Bronchial epithelial cell (primary cell): ENCODE measurements at regions not wholly inside any gene's neighbourhood (a gene's known extent, or its start where the extent isn't known, plus 50 kb on each side); places are given as distances from the start of the nearest gene placed in this dataset.
"Not testable (repeated sequence)": the region's sequence is repeated elsewhere in the genome, so short reads cannot be mapped to it uniquely, and the experiment has no call there.

ENCODE experiments used
- DNase-seq: peaks from one replicate; pipeline ENCODE4 v3.0.0-alpha.2; 2010; ENCODE audit warnings: low read depth
- FAIRE-seq: peaks from 2 replicates; lab custom pipeline; 2011; peaks lifted over from hg19 to GRCh38; lab: Jason Lieb, UNC
- H3K27me3 ChIP-seq: 2 replicates; pipeline ENCODE4 v1.5.1; 2011; ENCODE audit warnings: low read length; ENCODE audit not compliant: control insufficient read depth, insufficient read depth
- H3K36me3 ChIP-seq: 2 replicates; pipeline ENCODE4 v1.5.1; 2011; ENCODE audit warnings: low read length; ENCODE audit not compliant: control insufficient read depth, insufficient read depth
- H3K4me3 ChIP-seq: 2 replicates; pipeline ENCODE4 v1.5.1; 2011; ENCODE audit warnings: mild to moderate bottlenecking, low read depth, low read length, control low read depth
- TF ChIP-seq, protein P1 (sequence below): IDR thresholded peaks from 2 replicates; pipeline ENCODE4 v1.5.1; 2011; ENCODE audit warnings: mild to moderate bottlenecking, moderate library complexity, low read length, control low read depth, inconsistent platforms; ENCODE audit not compliant: insufficient read depth, severe bottlenecking

DNA sequence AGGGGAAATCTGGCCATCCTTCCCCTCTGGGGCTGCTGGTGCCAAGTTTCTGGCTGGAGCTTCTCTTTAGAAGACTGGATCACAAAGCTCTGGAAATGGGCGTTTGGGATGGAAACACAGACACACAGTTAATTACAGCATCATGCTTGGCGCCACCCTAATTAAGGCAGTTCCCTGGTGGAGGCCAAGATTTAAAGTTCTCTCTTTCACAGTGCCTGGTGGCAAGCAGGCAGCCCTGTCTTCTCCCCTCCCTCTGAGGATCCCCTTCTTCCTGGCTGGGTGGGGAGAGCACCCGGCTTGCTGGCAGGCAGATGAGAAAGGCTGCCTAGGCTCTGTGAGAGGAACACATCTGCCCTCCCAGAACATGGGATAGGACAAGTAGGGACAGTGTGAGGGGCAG, 59.0 kb upstream of the NKD1 start:
- no peak for DNase-seq
- H3K27me3 ChIP-seq: no peaks in the 10 kb centered on the region
- H3K36me3 ChIP-seq: no peaks in the 10 kb centered on the region
- no peak for FAIRE-seq
- no peak overlapping the region for H3K4me3 ChIP-seq
- TF ChIP-seq, protein P1, sequence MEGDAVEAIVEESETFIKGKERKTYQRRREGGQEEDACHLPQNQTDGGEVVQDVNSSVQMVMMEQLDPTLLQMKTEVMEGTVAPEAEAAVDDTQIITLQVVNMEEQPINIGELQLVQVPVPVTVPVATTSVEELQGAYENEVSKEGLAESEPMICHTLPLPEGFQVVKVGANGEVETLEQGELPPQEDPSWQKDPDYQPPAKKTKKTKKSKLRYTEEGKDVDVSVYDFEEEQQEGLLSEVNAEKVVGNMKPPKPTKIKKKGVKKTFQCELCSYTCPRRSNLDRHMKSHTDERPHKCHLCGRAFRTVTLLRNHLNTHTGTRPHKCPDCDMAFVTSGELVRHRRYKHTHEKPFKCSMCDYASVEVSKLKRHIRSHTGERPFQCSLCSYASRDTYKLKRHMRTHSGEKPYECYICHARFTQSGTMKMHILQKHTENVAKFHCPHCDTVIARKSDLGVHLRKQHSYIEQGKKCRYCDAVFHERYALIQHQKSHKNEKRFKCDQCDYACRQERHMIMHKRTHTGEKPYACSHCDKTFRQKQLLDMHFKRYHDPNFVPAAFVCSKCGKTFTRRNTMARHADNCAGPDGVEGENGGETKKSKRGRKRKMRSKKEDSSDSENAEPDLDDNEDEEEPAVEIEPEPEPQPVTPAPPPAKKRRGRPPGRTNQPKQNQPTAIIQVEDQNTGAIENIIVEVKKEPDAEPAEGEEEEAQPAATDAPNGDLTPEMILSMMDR: no peak

- Histone ChIP-seq H3K27me3 (no peaks in the 10 kb centered on the region), H3K4me3 (no peak overlapping the region), H3K36me3 (no peaks in the 10 kb centered on the region)
- DNase-seq (no peak), FAIRE-seq (no peak)
- TF ChIP-seq, protein P1: no peak
Observed at GRCh38 chr16:50487528-50487927, 60.7 kb upstream of the NKD1 start.

DNA sequence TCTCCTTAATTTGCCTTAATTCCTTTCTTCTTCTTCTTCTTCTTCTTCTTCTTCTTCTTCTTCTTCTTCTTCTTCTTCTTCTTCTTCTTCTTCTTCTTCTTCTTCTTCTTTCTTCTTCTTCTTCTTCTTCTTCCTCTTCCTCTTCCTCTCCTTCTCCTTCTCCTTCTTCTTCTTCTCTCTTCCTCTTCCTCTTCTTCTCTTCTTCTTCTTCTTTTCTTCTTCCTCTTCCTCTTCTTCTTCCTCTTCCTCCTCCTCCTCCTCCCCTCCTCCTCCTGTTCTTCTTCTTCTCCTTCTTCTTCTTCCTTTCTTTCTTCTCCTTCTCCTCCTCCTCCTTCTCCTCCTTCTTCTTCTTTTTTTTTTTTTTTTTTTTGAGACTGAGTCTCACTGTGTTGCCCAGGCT, 62.0 kb upstream of the NKD1 start:
- not testable (repeated sequence) for FAIRE-seq, DNase-seq, H3K36me3 ChIP-seq, H3K4me3 ChIP-seq, H3K27me3 ChIP-seq

- no peaks in the 10 kb centered on the region for H3K27me3 ChIP-seq
- H3K4me3 ChIP-seq: no peak overlapping the region
- DNase-seq: no peak
- H3K36me3 ChIP-seq: no peaks in the 10 kb centered on the region
- no peak for FAIRE-seq
- TF ChIP-seq, protein P1: no peak
Observed at GRCh38 chr16:50485232-50485631, 63.0 kb upstream of the NKD1 start.

GRCh38 chr16:50482271-50482670, 65.9 kb upstream of the NKD1 start:
- Histone ChIP-seq H3K36me3 (no peaks in the 10 kb centered on the region), H3K27me3 (no peaks in the 10 kb centered on the region), H3K4me3 (no peak overlapping the region)
- FAIRE-seq: peak; percentile 23
- no peak for DNase-seq
- TF ChIP-seq, protein P1: no peak

DNA sequence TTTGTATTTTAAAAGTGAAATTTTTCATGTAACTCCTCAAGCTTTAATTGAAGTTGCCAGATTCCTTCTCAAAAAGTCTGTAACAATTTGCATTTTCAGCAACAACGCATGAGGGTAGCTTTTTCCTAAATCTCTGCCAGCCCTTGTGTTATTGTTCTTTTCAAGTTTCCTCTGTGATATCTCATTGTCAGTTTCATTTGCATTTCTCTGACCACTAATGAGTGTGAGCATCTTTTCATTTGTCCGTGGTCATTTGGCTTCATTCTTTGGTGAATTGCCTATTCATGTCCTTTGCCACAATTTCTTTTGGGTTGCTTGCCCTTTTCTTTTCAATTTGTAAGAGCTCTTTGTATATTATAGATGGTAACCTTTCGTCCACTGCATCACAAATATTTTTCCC, 68.0 kb upstream of the NKD1 start:
- DNase-seq (no peak), FAIRE-seq (no peak)
- no peaks in the 10 kb centered on the region for H3K36me3 ChIP-seq
- TF ChIP-seq, protein P1: no peak
- no peak overlapping the region for H3K4me3 ChIP-seq
- no peaks in the 10 kb centered on the region for H3K27me3 ChIP-seq
